HFFc6 (cell line): ENCODE measurements at regions not wholly inside any gene's neighbourhood (a gene's known extent, or its start where the extent isn't known, plus 50 kb on each side); places are given as distances from the start of the nearest gene placed in this dataset.
"Not testable (repeated sequence)": the region's sequence is repeated elsewhere in the genome, so short reads cannot be mapped to it uniquely, and the experiment has no call there.

ENCODE experiments used
- DNase-seq: peaks from one replicate; pipeline ENCODE4 v3.0.0-alpha.2; 2018
- H3K27ac Mint-ChIP-seq: 2 replicates; pipeline ENCODE4 v1.8.0; 2020; ENCODE audit warnings: mild to moderate bottlenecking, mixed read lengths
- H3K27me3 Mint-ChIP-seq: 2 replicates; pipeline ENCODE4 v1.8.0; 2021; ENCODE audit warnings: mild to moderate bottlenecking, moderate library complexity, mixed read lengths; ENCODE audit not compliant: insufficient read depth
- H3K36me3 Mint-ChIP-seq: 2 replicates; pipeline ENCODE4 v1.8.0; 2021; ENCODE audit warnings: low read depth, mixed read lengths
- H3K4me1 Mint-ChIP-seq: 2 replicates; pipeline ENCODE4 v1.8.0; 2020; ENCODE audit warnings: low read depth, mixed read lengths
- H3K4me3 Mint-ChIP-seq: 2 replicates; pipeline ENCODE4 v1.8.0; 2020; ENCODE audit warnings: mild to moderate bottlenecking, moderate library complexity, mixed read lengths
- H3K9me3 Mint-ChIP-seq: 2 replicates; pipeline ENCODE4 v1.8.0; 2020; ENCODE audit warnings: mild to moderate bottlenecking, mixed read lengths
- TF ChIP-seq, protein P1 (sequence below): fragments of 200-600 bp; sonication (generic); IDR thresholded peaks from 2 replicates; pipeline ENCODE4 v1.5.0; 2021; ENCODE audit warnings: antibody characterized with exemption, mild to moderate bottlenecking

DNA sequence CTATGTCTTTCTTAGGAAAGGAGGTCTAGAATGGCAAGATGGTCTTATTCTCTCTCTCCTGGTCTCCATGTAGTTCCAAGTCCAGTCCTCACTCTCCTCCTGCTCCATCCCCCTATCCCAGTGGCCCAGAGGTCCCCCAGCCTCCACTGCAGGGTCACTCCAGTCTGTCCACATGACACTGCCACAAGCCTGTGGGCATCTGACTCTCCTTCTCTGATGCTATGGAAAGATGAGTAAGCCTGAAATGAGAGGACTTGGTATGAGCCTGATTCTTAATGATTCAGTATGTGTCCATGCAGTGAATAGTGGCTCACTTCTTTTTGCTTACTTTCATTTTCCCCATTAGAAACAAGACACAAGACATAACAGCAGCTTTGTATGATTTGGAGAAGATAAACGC is 516.8 kb upstream of the ADGRL3 start:
- Mint-ChIP-seq H3K27me3 (no peaks in the 10 kb centered on the region), H3K4me1 (peaks cover 41% of the 10 kb centered on the region), H3K4me3 (peak overlapping the region; percentile 83), H3K9me3 (no peaks in the 10 kb centered on the region), H3K36me3 (peaks cover 8% of the 10 kb centered on the region; the same call in 1 of the 2 replicates), H3K27ac (peak overlapping the region; percentile 99)
- TF ChIP-seq, protein P1, sequence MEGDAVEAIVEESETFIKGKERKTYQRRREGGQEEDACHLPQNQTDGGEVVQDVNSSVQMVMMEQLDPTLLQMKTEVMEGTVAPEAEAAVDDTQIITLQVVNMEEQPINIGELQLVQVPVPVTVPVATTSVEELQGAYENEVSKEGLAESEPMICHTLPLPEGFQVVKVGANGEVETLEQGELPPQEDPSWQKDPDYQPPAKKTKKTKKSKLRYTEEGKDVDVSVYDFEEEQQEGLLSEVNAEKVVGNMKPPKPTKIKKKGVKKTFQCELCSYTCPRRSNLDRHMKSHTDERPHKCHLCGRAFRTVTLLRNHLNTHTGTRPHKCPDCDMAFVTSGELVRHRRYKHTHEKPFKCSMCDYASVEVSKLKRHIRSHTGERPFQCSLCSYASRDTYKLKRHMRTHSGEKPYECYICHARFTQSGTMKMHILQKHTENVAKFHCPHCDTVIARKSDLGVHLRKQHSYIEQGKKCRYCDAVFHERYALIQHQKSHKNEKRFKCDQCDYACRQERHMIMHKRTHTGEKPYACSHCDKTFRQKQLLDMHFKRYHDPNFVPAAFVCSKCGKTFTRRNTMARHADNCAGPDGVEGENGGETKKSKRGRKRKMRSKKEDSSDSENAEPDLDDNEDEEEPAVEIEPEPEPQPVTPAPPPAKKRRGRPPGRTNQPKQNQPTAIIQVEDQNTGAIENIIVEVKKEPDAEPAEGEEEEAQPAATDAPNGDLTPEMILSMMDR, result no peak
- DNase-seq, result peak; percentile 95

- peaks cover 8% of the 10 kb centered on the region; the same call in 1 of the 2 replicates for H3K36me3 Mint-ChIP-seq
- peak; percentile 84 for DNase-seq
- TF ChIP-seq, protein P1, result no peak
- H3K27ac Mint-ChIP-seq, result peak overlapping the region; percentile 99
- peaks cover 41% of the 10 kb centered on the region for H3K4me1 Mint-ChIP-seq
- H3K9me3 Mint-ChIP-seq, result no peaks in the 10 kb centered on the region
- no peaks in the 10 kb centered on the region for H3K27me3 Mint-ChIP-seq
- peak overlapping the region; percentile 83 for H3K4me3 Mint-ChIP-seq
Observed at GRCh38 chr4:60683973-60684372, 516.2 kb upstream of the ADGRL3 start.

DNA sequence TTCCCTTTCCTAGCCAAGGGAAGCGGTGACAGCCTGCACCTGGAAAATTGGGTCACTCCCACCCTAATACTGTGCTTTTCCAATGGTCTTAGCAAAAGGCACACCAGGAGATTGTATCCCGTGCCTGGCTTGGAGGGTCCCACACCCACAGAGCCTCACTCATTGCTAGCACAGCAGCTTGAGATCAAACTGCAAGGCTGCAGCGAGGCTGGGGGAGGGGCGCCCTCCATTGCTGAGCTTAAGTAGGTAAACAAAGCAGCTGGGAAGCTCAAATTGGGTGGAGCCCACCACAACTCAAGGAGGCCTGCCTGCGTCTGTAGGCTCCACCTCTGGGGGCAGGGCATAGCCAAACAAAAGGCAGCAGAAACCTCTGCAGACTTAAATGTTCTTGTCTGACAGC is 504.1 kb upstream of the ADGRL3 start:
- not testable (repeated sequence) for H3K4me3 Mint-ChIP-seq, H3K27me3 Mint-ChIP-seq, DNase-seq, H3K27ac Mint-ChIP-seq, H3K4me1 Mint-ChIP-seq
- H3K9me3 Mint-ChIP-seq, result peaks cover 20% of the 10 kb centered on the region
- H3K36me3 Mint-ChIP-seq, result peaks cover 16% of the 10 kb centered on the region

DNA sequence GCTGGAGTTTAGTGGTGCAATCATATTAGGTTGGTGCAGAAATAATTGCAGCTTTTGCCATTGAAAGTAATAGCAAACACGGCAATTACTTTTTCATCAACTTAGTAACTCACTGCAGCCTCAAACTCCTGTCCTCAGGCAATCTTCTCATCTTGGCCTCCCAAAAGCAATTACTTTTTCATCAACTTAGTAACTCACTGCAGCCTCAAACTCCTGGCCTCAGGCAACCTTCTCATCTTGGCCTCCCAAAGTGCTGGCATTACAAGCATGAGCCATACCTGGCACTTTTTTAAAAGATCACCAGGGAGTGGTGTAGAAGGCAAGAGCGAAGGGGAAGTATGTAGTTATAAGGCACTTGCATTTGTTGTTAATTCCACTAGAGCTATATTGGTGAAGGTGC is 491.1 kb upstream of the ADGRL3 start:
- Mint-ChIP-seq H3K9me3 (no peaks in the 10 kb centered on the region), H3K36me3 (no peaks in the 10 kb centered on the region), H3K4me1 (peaks cover 4% of the 10 kb centered on the region; the same call in 1 of the 2 replicates), H3K4me3 (no peak overlapping the region), H3K27me3 (no peaks in the 10 kb centered on the region), H3K27ac (no peak overlapping the region)
- no peak for DNase-seq
- TF ChIP-seq, protein P1, result no peak

- H3K27me3 Mint-ChIP-seq, result no peaks in the 10 kb centered on the region; the same call in 1 of the 2 replicates
- H3K36me3 Mint-ChIP-seq, result peaks cover 7% of the 10 kb centered on the region; the same call in 1 of the 2 replicates
- no peak overlapping the region for H3K27ac Mint-ChIP-seq
- peaks cover 23% of the 10 kb centered on the region for H3K4me1 Mint-ChIP-seq
- peaks cover 6% of the 10 kb centered on the region; the same call in 1 of the 2 replicates for H3K9me3 Mint-ChIP-seq
- no peak for DNase-seq
- no peak overlapping the region for H3K4me3 Mint-ChIP-seq
- TF ChIP-seq, protein P1, result no peak
Observed at GRCh38 chr4:60718874-60719273, 481.3 kb upstream of the ADGRL3 start.

DNA sequence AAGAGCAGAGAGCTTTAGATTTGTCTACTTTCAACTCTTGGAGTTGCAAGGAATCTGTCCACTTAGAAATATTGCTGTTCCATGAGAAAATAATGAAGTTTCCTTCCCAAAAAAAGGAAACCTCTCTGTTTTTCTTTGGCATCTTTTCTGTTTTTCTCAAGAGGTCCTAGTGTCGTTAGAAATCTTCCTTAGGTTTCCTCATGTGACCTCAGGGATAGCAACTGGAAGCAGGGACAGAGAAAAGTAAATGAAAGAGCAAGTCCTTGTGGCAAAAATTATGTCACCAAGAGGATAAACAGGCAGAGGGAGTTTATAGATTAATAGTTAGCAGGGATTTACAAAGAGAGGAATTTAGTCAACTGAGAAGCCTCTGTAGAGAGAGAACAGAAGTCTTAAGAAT is 478.4 kb upstream of the ADGRL3 start:
- TF ChIP-seq, protein P1, result no peak
- no peak overlapping the region for H3K4me3 Mint-ChIP-seq
- no peaks in the 10 kb centered on the region for H3K27me3 Mint-ChIP-seq
- H3K4me1 Mint-ChIP-seq, result peaks cover 51% of the 10 kb centered on the region
- H3K9me3 Mint-ChIP-seq, result no peaks in the 10 kb centered on the region
- H3K27ac Mint-ChIP-seq, result peak overlapping the region; percentile 75
- H3K36me3 Mint-ChIP-seq, result no peaks in the 10 kb centered on the region
- no peak for DNase-seq
